ENCODE measurements at regions not wholly inside any gene's neighbourhood (a gene's known extent, or its start where the extent isn't known, plus 50 kb on each side); places are given as distances from the start of the nearest gene placed in this dataset.

- no peak for FAIRE-seq
- Histone ChIP-seq H3K4me1 (ENCODE audit: control insufficient read depth, extremely low read depth, insufficient read depth, low read length) (no peaks in the 10 kb centered on the region), H3K4me3 (ENCODE audit: control insufficient read depth in 2 of 3, extremely low read depth in 1 of 3, insufficient read depth in 2 of 3, low read depth in 1 of 3, low read length in 3 of 3) (no peak overlapping the region), H3K79me2 (ENCODE audit: control insufficient read depth, insufficient read depth, low read length) (no peaks in the 10 kb centered on the region), H3K4me2 (ENCODE audit: control insufficient read depth, extremely low read depth, insufficient read depth, low read depth, low read length) (no peak overlapping the region), H3K9me3 (ENCODE audit: control insufficient read depth, low read depth, low read length) (peaks cover 3% of the 10 kb centered on the region), H3K9me1 (ENCODE audit: control insufficient read depth, extremely low read depth, insufficient read depth, low read length) (no peaks in the 10 kb centered on the region), H3K36me3 (ENCODE audit: control insufficient read depth in 2 of 2, extremely low read depth in 1 of 2, insufficient read depth in 2 of 2, low read length in 2 of 2) (no peaks in the 10 kb centered on the region), H4K20me1 (ENCODE audit: control insufficient read depth, extremely low read depth, insufficient read depth, low read length) (no peaks in the 10 kb centered on the region), H3K27ac (ENCODE audit: control insufficient read depth, insufficient read depth, low read length) (no peak overlapping the region), H3K27me3 (ENCODE audit: control insufficient read depth, extremely low read depth, insufficient read depth, low read length) (no peaks in the 10 kb centered on the region), H2AFZ (ENCODE audit: control insufficient read depth, low read length) (no peak overlapping the region), H3K9ac (ENCODE audit: control insufficient read depth, extremely low read depth, insufficient read depth, low read length) (no peak overlapping the region)
- no peak for DNase-seq (ENCODE audit: low read depth, low spot score)
- TF ChIP-seq CTCF (optimal IDR thresholded peaks at IDR 0.05 in 1 of 3, IDR thresholded peaks at IDR 0.05 in 1 of 3, conservative IDR thresholded peaks at IDR 0.05 in 1 of 3; ENCODE audit: extremely low read depth in 1 of 3, insufficient read depth in 2 of 3, low read length in 3 of 3) (no peak), EZH2 (IDR thresholded peaks at IDR 0.05; ENCODE audit: low read length) (no peak)
- dilution Hi-C loops (cut with MboI; ENCODE audit: extremely low pct_ligation_motif_present, low sequenced_read_pairs) = no loop called here
These were observed 425.5 kb downstream of the GLRX3 start for GRCh38 chr10:130561681-130562080.

GRCh38 chr10:130567011-130567410 lies 430.8 kb downstream of the GLRX3 start:
- FAIRE-seq = no peak
- H3K36me3 ChIP-seq (ENCODE audit: control insufficient read depth in 2 of 2, extremely low read depth in 1 of 2, insufficient read depth in 2 of 2, low read length in 2 of 2) = no peaks in the 10 kb centered on the region
- no peaks in the 10 kb centered on the region for H3K79me2 ChIP-seq (ENCODE audit: control insufficient read depth, insufficient read depth, low read length)
- no peaks in the 10 kb centered on the region for H3K9me1 ChIP-seq (ENCODE audit: control insufficient read depth, extremely low read depth, insufficient read depth, low read length)
- no peak overlapping the region for H3K9ac ChIP-seq (ENCODE audit: control insufficient read depth, extremely low read depth, insufficient read depth, low read length)
- no peaks in the 10 kb centered on the region for H4K20me1 ChIP-seq (ENCODE audit: control insufficient read depth, extremely low read depth, insufficient read depth, low read length)
- H3K27ac ChIP-seq (ENCODE audit: control insufficient read depth, insufficient read depth, low read length) = no peak overlapping the region
- no peak overlapping the region for H3K4me3 ChIP-seq (ENCODE audit: control insufficient read depth in 2 of 3, extremely low read depth in 1 of 3, insufficient read depth in 2 of 3, low read depth in 1 of 3, low read length in 3 of 3)
- no peak for TF ChIP-seq EZH2 (IDR thresholded peaks at IDR 0.05; ENCODE audit: low read length)
- no peak for TF ChIP-seq CTCF (optimal IDR thresholded peaks at IDR 0.05 in 1 of 3, IDR thresholded peaks at IDR 0.05 in 1 of 3, conservative IDR thresholded peaks at IDR 0.05 in 1 of 3; ENCODE audit: extremely low read depth in 1 of 3, insufficient read depth in 2 of 3, low read length in 3 of 3)
- peaks cover 9% of the 10 kb centered on the region for H3K9me3 ChIP-seq (ENCODE audit: control insufficient read depth, low read depth, low read length)
- no peak for DNase-seq (ENCODE audit: low read depth, low spot score)
- no peak overlapping the region for H2AFZ ChIP-seq (ENCODE audit: control insufficient read depth, low read length)
- H3K4me1 ChIP-seq (ENCODE audit: control insufficient read depth, extremely low read depth, insufficient read depth, low read length) = no peaks in the 10 kb centered on the region
- no peak overlapping the region for H3K4me2 ChIP-seq (ENCODE audit: control insufficient read depth, extremely low read depth, insufficient read depth, low read depth, low read length)
- no peaks in the 10 kb centered on the region for H3K27me3 ChIP-seq (ENCODE audit: control insufficient read depth, extremely low read depth, insufficient read depth, low read length)
- dilution Hi-C loops (cut with MboI; ENCODE audit: extremely low pct_ligation_motif_present, low sequenced_read_pairs) = no loop called here
